HEK293 (cell line): ENCODE measurements at regions not wholly inside any gene's neighbourhood (a gene's known extent, or its start where the extent isn't known, plus 50 kb on each side); places are given as distances from the start of the nearest gene placed in this dataset.

Experiments
- KLF1 ChIP-seq: fragments of 450-650 bp; formaldehyde crosslinking; IDR thresholded peaks from 2 replicates; pipeline ENCODE4 v1.5.1; 2016; ENCODE audit warnings: missing biosample characterization, missing genetic modification characterization
- MEIS1 ChIP-seq: sonication (generic); formaldehyde crosslinking; IDR thresholded peaks from 2 replicates; pipeline ENCODE4 v1.8.1; 2022; ENCODE audit warnings: missing genetic modification reagents, mild to moderate bottlenecking, borderline replicate concordance
- ZBTB1 ChIP-seq: fragments of 450-650 bp; formaldehyde crosslinking; IDR thresholded peaks from 2 replicates; pipeline ENCODE4 v1.5.1; 2016; ENCODE audit warnings: missing biosample characterization, missing genetic modification characterization
- ZFP69B ChIP-seq: fragments of 450-650 bp; formaldehyde crosslinking; IDR thresholded peaks from 2 replicates; pipeline ENCODE4 v1.5.1; 2016; ENCODE audit warnings: missing biosample characterization, missing genetic modification characterization
- ZNF114 ChIP-seq: fragments of 450-650 bp; formaldehyde crosslinking; IDR thresholded peaks from 2 replicates; pipeline ENCODE4 v1.5.0; 2017; ENCODE audit warnings: missing biosample characterization, missing genetic modification characterization
- ZNF274 ChIP-seq, 2 experiments: fragments of 200-500 bp in 1 of 2; fragments of 450-650 bp in 1 of 2; sonication (Bioruptor generic) in 1 of 2; formaldehyde crosslinking in 1 of 2; IDR thresholded peaks; 2 replicates each; pipeline versions ENCODE4 v1.5.1 to v1.6.1; 2014 to 2016; ENCODE audit warnings: borderline replicate concordance in 1 of 2, inconsistent platforms in 1 of 2, low read length in 1 of 2, missing biosample characterization in 1 of 2, missing genetic modification characterization in 1 of 2
- ZNF341 ChIP-seq: fragments of 450-650 bp; formaldehyde crosslinking; IDR thresholded peaks from 2 replicates; pipeline ENCODE4; 2016; ENCODE audit warnings: low read depth, missing biosample characterization, missing genetic modification characterization
- ZNF510 ChIP-seq: fragments of 450-650 bp; formaldehyde crosslinking; IDR thresholded peaks from 2 replicates; pipeline ENCODE4 v1.5.1; 2018; ENCODE audit warnings: mild to moderate bottlenecking, missing genetic modification characterization, missing biosample characterization; ENCODE audit not compliant: insufficient replicate concordance
- TF ChIP-seq, protein P1 (sequence below): fragments of 450-650 bp; formaldehyde crosslinking; IDR thresholded peaks from 2 replicates; pipeline ENCODE4 v1.5.1; 2016; ENCODE audit warnings: missing biosample characterization, missing genetic modification characterization
- TF ChIP-seq, protein P2 (sequence below): fragments of 450-650 bp; formaldehyde crosslinking; optimal IDR thresholded peaks from 2 replicates; pipeline ENCODE3; 2016; ENCODE audit warnings: missing biosample characterization, mild to moderate bottlenecking, missing genetic modification characterization
- TF ChIP-seq, protein P3 (sequence below): fragments of 450-650 bp; formaldehyde crosslinking; conservative IDR thresholded peaks from 2 replicates; pipeline ENCODE4 v1.5.1; 2016; ENCODE audit warnings: low read depth, missing biosample characterization, missing genetic modification characterization

DNA sequence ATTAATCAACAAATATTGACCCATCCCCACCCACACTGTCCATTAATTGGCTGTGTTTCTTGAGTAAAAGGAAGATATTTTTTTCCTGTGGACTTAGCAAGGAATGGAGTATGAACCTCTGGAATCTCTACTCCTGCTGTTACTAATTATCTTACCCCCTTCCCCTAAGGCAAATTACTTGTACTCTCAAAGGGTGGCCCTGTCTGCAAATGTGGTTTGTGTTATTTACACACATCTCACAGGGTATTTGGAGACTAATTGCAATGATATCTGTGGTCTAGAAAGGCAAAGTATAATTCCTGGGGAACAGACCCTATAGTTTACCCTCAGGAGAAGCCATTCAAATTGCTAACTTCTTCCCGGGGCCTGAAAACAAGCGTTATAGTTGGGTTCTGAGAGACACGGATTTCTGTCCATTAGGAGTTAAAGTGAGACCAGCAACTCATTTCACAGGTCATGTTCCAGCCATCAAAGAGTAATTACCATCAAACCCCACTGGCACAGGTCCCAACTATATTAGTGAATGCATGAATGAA, 133.0 kb upstream of the RASGEF1B start:
- TF ChIP-seq KLF1 (tag by site-specific recombination) (no peak), ZNF274 (IDR thresholded peaks at IDR 0.05; ENCODE audit: low read length) (no peak), ZNF274 (tag by site-specific recombination; IDR thresholded peaks at IDR 0.05; ENCODE audit: borderline replicate concordance) (no peak), ZNF114 (tag by site-specific recombination) (no peak), ZBTB1 (no peak), ZNF341 (no peak), ZFP69B (no peak), ZNF510 (tag by site-specific recombination) (no peak), MEIS1 (CRISPR knock-in tag) (no peak)
- TF ChIP-seq, protein P1, sequence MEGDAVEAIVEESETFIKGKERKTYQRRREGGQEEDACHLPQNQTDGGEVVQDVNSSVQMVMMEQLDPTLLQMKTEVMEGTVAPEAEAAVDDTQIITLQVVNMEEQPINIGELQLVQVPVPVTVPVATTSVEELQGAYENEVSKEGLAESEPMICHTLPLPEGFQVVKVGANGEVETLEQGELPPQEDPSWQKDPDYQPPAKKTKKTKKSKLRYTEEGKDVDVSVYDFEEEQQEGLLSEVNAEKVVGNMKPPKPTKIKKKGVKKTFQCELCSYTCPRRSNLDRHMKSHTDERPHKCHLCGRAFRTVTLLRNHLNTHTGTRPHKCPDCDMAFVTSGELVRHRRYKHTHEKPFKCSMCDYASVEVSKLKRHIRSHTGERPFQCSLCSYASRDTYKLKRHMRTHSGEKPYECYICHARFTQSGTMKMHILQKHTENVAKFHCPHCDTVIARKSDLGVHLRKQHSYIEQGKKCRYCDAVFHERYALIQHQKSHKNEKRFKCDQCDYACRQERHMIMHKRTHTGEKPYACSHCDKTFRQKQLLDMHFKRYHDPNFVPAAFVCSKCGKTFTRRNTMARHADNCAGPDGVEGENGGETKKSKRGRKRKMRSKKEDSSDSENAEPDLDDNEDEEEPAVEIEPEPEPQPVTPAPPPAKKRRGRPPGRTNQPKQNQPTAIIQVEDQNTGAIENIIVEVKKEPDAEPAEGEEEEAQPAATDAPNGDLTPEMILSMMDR (tag by site-specific recombination) = no peak
- TF ChIP-seq, protein P2, sequence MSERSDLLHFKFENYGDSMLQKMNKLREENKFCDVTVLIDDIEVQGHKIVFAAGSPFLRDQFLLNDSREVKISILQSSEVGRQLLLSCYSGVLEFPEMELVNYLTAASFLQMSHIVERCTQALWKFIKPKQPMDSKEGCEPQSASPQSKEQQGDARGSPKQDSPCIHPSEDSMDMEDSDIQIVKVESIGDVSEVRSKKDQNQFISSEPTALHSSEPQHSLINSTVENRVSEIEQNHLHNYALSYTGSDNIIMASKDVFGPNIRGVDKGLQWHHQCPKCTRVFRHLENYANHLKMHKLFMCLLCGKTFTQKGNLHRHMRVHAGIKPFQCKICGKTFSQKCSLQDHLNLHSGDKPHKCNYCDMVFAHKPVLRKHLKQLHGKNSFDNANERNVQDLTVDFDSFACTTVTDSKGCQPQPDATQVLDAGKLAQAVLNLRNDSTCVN (tag by site-specific recombination) = no peak
- TF ChIP-seq, protein P3, sequence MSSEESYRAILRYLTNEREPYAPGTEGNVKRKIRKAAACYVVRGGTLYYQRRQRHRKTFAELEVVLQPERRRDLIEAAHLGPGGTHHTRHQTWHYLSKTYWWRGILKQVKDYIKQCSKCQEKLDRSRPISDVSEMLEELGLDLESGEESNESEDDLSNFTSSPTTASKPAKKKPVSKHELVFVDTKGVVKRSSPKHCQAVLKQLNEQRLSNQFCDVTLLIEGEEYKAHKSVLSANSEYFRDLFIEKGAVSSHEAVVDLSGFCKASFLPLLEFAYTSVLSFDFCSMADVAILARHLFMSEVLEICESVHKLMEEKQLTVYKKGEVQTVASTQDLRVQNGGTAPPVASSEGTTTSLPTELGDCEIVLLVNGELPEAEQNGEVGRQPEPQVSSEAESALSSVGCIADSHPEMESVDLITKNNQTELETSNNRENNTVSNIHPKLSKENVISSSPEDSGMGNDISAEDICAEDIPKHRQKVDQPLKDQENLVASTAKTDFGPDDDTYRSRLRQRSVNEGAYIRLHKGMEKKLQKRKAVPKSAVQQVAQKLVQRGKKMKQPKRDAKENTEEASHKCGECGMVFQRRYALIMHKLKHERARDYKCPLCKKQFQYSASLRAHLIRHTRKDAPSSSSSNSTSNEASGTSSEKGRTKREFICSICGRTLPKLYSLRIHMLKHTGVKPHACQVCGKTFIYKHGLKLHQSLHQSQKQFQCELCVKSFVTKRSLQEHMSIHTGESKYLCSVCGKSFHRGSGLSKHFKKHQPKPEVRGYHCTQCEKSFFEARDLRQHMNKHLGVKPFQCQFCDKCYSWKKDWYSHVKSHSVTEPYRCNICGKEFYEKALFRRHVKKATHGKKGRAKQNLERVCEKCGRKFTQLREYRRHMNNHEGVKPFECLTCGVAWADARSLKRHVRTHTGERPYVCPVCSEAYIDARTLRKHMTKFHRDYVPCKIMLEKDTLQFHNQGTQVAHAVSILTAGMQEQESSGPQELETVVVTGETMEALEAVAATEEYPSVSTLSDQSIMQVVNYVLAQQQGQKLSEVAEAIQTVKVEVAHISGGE (tag by site-specific recombination) = no peak
